Transverse colon (tissue), 4 donors: ENCODE measurements at regions not wholly inside any gene's neighbourhood (a gene's known extent, or its start where the extent isn't known, plus 50 kb on each side); places are given as distances from the start of the nearest gene placed in this dataset.
A peak's percentile ranks its signal among the peaks of the same experiment; 100 is the strongest.

Source experiments
- DNase-seq: peaks from one replicate; pipeline ENCODE4 v3.0.0-alpha.2; 2019
- H3K27ac ChIP-seq, 4 donors: fragments of 200-600 bp; sonication (generic); 2 replicates each; pipeline ENCODE4 v1.5.1; 2016 to 2018; ENCODE audit warnings: inconsistent platforms in 4 of 4
- H3K27me3 ChIP-seq: fragments of 200-600 bp; sonication (generic); 2 replicates; pipeline ENCODE4 v1.5.1; 2017; ENCODE audit warnings: inconsistent platforms
- H3K36me3 ChIP-seq, 4 donors: fragments of 200-600 bp; sonication (generic); 2 replicates each; pipeline ENCODE4 v1.5.1; 2017 to 2019; ENCODE audit warnings: inconsistent platforms in 4 of 4
- H3K4me1 ChIP-seq, 4 donors: fragments of 200-600 bp; sonication (generic); 2 replicates each; pipeline ENCODE4 v1.5.1; 2017 to 2020; ENCODE audit warnings: inconsistent platforms in 4 of 4
- H3K4me3 ChIP-seq, 4 donors: fragments of 200-600 bp; sonication (generic); 1 replicate in 1 of 4; 2 replicates in 3 of 4; pipeline versions ENCODE4 v1.5.1 to v1.6.1; 2017 to 2019; ENCODE audit warnings: inconsistent platforms in 4 of 4
- H3K9me3 ChIP-seq, 2 donors: fragments of 200-600 bp; sonication (generic); 2 replicates each; pipeline ENCODE4 v1.5.1; 2017 to 2019; ENCODE audit warnings: inconsistent platforms in 2 of 2
- EP300 ChIP-seq: sonication (generic); formaldehyde crosslinking; IDR thresholded peaks from one replicate; pipeline ENCODE4 v1.6.1; 2017; ENCODE audit warnings: antibody characterized with exemption, low read depth
- POLR2A ChIP-seq: fragments of 450-650 bp; IDR thresholded peaks from one replicate; pipeline ENCODE4 v1.6.1; 2016; ENCODE audit warnings: antibody characterized with exemption, mild to moderate bottlenecking, moderate library complexity
- POLR2AphosphoS5 ChIP-seq, 3 donors: sonication (generic); formaldehyde crosslinking; IDR thresholded peaks; one replicate each; pipeline ENCODE4 v1.6.1; 2016; ENCODE audit warnings: antibody characterized with exemption in 3 of 3
- WGBS, 2 donors: methylation state at CpG; one replicate each; pipeline ENCODE4 v1.1.5; 2018; ENCODE audit warnings: low coverage in 1 of 2; 5-methylcytosine and 5-hydroxymethylcytosine counted together
- in situ Hi-C, 4 donors: fragments of 200-750 bp; cut with MboI; loops; one replicate each; pipeline versions ENCODE4 v1.15.0 to v1.15.1; 2017; ENCODE audit warnings: low sequenced_read_pairs in 3 of 4, low pct_ligation_motif_present in 1 of 4, low pct_unique_long_range_greater_than_20kb in 1 of 4
- intact Hi-C: fragments of 100-400 bp; cut with DNase I; formaldehyde crosslinking; loops from one replicate; pipeline ENCODE4 v1.15.1; 2023; ENCODE audit warnings: low total_unique reads
- TF ChIP-seq, protein P1 (sequence below), 5 experiments: fragments of 200-600 bp in 3 of 5; fragments of 450-650 bp in 2 of 5; sonication (generic) in 3 of 5; IDR thresholded peaks; 1 replicate in 2 of 5; 2 replicates in 3 of 5; pipeline ENCODE4 v1.5.1; 2016 to 2017; ENCODE audit warnings: antibody characterized with exemption in 5 of 5, inconsistent platforms in 3 of 5, mild to moderate bottlenecking in 2 of 5, moderate library complexity in 1 of 5

- peak; percentile 1 for DNase-seq
- Histone ChIP-seq H3K4me1 (no peaks in the 10 kb centered on the region), H3K27ac (no peak overlapping the region), H3K27me3 (no peaks in the 10 kb centered on the region), H3K36me3 (no peaks in the 10 kb centered on the region), H3K9me3 (no peaks in the 10 kb centered on the region), H3K4me3 (no peak overlapping the region)
- TF ChIP-seq POLR2AphosphoS5 (IDR thresholded peaks at IDR 0.05) (no peak), EP300 (no peak), POLR2A (no peak)
- TF ChIP-seq, protein P1, sequence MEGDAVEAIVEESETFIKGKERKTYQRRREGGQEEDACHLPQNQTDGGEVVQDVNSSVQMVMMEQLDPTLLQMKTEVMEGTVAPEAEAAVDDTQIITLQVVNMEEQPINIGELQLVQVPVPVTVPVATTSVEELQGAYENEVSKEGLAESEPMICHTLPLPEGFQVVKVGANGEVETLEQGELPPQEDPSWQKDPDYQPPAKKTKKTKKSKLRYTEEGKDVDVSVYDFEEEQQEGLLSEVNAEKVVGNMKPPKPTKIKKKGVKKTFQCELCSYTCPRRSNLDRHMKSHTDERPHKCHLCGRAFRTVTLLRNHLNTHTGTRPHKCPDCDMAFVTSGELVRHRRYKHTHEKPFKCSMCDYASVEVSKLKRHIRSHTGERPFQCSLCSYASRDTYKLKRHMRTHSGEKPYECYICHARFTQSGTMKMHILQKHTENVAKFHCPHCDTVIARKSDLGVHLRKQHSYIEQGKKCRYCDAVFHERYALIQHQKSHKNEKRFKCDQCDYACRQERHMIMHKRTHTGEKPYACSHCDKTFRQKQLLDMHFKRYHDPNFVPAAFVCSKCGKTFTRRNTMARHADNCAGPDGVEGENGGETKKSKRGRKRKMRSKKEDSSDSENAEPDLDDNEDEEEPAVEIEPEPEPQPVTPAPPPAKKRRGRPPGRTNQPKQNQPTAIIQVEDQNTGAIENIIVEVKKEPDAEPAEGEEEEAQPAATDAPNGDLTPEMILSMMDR (IDR thresholded peaks at IDR 0.05): no peak
- WGBS, 2 donors: 83% methylated on average over 6 of the region's 6 CpGs; no CpG with 5 or more reads in 1 of the 2 donors
- intact Hi-C loops: no loop called here
- in situ Hi-C loops: no loop called here
Measured at GRCh38 chr22:49328118-49328475, 499.6 kb downstream of the BRD1 start.

DNA sequence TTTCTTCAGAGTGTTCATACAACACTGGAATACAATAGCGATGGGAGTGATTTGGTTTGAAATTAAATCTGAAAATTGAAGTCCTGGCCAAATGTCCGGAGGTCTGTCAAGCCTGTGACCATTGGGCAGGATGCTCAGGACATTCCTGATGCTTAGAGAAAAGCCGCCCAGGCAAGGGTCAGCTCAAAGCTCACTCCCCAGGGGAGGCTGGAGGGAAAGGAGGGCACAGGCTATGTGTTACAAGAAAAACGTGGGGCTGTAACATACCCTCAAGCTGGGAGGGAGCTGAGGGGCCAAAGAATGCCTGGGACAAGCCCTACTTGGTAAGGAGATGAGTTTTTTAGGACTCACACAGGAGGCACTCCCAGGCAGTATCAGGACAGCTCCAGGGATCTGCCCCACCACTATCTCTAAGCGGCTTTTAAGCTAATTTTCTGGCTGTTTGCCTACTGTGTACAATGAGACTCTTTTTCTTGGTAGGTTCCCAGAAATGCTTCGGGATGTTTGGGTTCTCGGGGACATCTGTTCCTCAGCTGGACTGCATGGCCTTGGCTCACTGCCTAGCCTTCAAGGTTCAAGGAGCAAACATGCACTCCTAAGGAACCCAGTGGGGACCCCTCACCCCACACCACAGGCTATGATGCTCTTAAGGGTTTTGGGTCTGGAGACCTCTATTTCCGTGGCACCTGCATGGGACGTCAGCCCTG is 500.1 kb downstream of the BRD1 start:
- in situ Hi-C loops: no loop called here
- Histone ChIP-seq H3K36me3 (no peaks in the 10 kb centered on the region), H3K27ac (no peak overlapping the region), H3K27me3 (peaks cover 2% of the 10 kb centered on the region), H3K4me3 (no peak overlapping the region), H3K9me3 (no peaks in the 10 kb centered on the region), H3K4me1 (no peaks in the 10 kb centered on the region)
- intact Hi-C loops: no loop called here
- 60 to 75% methylated on average over 4 to 9 of the region's 9 CpGs for WGBS, 2 donors
- no peak for TF ChIP-seq EP300
- DNase-seq: no peak

GRCh38 chr22:49326558-49326957 is 501.1 kb downstream of the BRD1 start:
- Histone ChIP-seq H3K4me1 (no peaks in the 10 kb centered on the region), H3K9me3 (no peaks in the 10 kb centered on the region), H3K36me3 (no peaks in the 10 kb centered on the region), H3K27me3 (peaks cover 12% of the 10 kb centered on the region), H3K4me3 (no peak overlapping the region), H3K27ac (no peak overlapping the region)
- intact Hi-C loops (no loop called here), in situ Hi-C loops (no loop called here)
- no peak for TF ChIP-seq POLR2A
- no peak for TF ChIP-seq EP300
- no peak for DNase-seq
- WGBS, 2 donors: 85% methylated on average over 5 of the region's 5 CpGs; no CpG with 5 or more reads in 1 of the 2 donors

GRCh38 chr22:49325531-49326395 is 501.9 kb downstream of the BRD1 start:
- H3K27ac ChIP-seq: no peak overlapping the region
- intact Hi-C loops (no loop called here), in situ Hi-C loops (no loop called here)
- WGBS, 2 donors: 48 to 81% methylated on average over 5 to 25 of the region's 25 CpGs
- no peak overlapping the region for H3K4me3 ChIP-seq
- TF ChIP-seq EP300 (no peak), POLR2A (no peak), POLR2AphosphoS5 (IDR thresholded peaks at IDR 0.05) (no peak)
- TF ChIP-seq, protein P1 (IDR thresholded peaks at IDR 0.05): no peak
- no peaks in the 10 kb centered on the region for H3K4me1 ChIP-seq
- no peaks in the 10 kb centered on the region for H3K36me3 ChIP-seq
- peaks cover 15% of the 10 kb centered on the region for H3K27me3 ChIP-seq
- DNase-seq: no peak
- no peaks in the 10 kb centered on the region for H3K9me3 ChIP-seq
